ENCODE measurements at regions not wholly inside any gene's neighbourhood (a gene's known extent, or its start where the extent isn't known, plus 50 kb on each side); places are given as distances from the start of the nearest gene placed in this dataset.

- TF ChIP-seq, protein P1, sequence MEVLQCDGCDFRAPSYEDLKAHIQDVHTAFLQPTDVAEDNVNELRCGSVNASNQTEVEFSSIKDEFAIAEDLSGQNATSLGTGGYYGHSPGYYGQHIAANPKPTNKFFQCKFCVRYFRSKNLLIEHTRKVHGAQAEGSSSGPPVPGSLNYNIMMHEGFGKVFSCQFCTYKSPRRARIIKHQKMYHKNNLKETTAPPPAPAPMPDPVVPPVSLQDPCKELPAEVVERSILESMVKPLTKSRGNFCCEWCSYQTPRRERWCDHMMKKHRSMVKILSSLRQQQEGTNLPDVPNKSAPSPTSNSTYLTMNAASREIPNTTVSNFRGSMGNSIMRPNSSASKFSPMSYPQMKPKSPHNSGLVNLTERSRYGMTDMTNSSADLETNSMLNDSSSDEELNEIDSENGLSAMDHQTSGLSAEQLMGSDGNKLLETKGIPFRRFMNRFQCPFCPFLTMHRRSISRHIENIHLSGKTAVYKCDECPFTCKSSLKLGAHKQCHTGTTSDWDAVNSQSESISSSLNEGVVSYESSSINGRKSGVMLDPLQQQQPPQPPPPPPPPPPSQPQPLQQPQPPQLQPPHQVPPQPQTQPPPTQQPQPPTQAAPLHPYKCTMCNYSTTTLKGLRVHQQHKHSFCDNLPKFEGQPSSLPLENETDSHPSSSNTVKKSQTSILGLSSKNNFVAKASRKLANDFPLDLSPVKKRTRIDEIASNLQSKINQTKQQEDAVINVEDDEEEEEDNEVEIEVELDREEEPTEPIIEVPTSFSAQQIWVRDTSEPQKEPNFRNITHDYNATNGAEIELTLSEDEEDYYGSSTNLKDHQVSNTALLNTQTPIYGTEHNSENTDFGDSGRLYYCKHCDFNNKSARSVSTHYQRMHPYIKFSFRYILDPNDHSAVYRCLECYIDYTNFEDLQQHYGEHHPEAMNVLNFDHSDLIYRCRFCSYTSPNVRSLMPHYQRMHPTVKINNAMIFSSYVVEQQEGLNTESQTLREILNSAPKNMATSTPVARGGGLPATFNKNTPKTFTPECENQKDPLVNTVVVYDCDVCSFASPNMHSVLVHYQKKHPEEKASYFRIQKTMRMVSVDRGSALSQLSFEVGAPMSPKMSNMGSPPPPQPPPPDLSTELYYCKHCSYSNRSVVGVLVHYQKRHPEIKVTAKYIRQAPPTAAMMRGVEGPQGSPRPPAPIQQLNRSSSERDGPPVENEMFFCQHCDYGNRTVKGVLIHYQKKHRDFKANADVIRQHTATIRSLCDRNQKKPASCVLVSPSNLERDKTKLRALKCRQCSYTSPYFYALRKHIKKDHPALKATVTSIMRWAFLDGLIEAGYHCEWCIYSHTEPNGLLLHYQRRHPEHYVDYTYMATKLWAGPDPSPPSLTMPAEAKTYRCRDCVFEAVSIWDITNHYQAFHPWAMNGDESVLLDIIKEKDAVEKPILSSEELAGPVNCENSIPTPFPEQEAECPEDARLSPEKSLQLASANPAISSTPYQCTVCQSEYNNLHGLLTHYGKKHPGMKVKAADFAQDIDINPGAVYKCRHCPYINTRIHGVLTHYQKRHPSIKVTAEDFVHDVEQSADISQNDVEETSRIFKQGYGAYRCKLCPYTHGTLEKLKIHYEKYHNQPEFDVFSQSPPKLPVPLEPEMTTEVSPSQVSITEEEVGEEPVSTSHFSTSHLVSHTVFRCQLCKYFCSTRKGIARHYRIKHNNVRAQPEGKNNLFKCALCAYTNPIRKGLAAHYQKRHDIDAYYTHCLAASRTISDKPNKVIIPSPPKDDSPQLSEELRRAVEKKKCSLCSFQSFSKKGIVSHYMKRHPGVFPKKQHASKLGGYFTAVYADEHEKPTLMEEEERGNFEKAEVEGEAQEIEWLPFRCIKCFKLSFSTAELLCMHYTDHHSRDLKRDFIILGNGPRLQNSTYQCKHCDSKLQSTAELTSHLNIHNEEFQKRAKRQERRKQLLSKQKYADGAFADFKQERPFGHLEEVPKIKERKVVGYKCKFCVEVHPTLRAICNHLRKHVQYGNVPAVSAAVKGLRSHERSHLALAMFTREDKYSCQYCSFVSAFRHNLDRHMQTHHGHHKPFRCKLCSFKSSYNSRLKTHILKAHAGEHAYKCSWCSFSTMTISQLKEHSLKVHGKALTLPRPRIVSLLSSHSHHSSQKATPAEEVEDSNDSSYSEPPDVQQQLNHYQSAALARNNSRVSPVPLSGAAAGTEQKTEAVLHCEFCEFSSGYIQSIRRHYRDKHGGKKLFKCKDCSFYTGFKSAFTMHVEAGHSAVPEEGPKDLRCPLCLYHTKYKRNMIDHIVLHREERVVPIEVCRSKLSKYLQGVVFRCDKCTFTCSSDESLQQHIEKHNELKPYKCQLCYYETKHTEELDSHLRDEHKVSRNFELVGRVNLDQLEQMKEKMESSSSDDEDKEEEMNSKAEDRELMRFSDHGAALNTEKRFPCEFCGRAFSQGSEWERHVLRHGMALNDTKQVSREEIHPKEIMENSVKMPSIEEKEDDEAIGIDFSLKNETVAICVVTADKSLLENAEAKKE (CRISPR knock-in tag; IDR thresholded peaks at IDR 0.05): no peak
- TF ChIP-seq POLR2AphosphoS5 (IDR thresholded peaks at IDR 0.05; ENCODE audit: low read depth) (no peak), EZH2 (IDR thresholded peaks at IDR 0.05; ENCODE audit: low read depth, unreplicated experiment) (no peak)
These were observed 89.7 kb downstream of the MAF start (continued) for GRCh38 chr16:79510879-79511278.

DNA sequence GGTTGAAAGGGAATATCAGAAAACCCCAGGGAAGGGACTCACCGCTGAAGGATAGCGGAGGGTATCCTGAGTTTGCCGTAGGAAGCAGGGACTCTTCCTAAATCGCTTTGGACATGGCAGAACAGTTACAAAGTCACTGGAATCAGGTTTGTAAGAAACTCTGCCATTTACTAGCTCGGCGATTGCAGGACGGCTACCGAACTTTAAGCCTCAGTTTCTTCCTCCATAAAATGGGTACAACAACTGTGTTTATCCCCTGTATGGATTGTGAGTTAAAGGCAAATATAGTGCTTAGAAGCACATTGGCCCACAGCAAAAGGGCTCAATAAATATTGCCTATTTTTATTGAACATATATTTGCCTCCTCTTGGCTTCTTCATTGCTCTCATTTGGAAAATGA is 90.6 kb downstream of the MAF start:
- no peak overlapping the region for H3K4me3 Mint-ChIP-seq
- Histone ChIP-seq H3K79me2 (replicated peaks; ENCODE audit: insufficient read depth) (no peaks in the 10 kb centered on the region), H3K4me3 (no peak overlapping the region), H3K27ac (ENCODE audit: low read depth) (no peak overlapping the region), H3K4me2 (no peak overlapping the region), H2AFZ (no peak overlapping the region), H3K27me3 (ENCODE audit: insufficient read depth) (no peaks in the 10 kb centered on the region), H3K4me1 (ENCODE audit: insufficient read depth) (no peaks in the 10 kb centered on the region), H3F3A (replicated peaks; ENCODE audit: low read depth) (no peaks in the 10 kb centered on the region), H3K9me2 (ENCODE audit: insufficient read depth) (0 out of 2 replicates have a peak, but pooled peaks cover 5% of the 10 kb centered on the region), H4K20me1 (replicated peaks; ENCODE audit: insufficient read depth) (no peaks in the 10 kb centered on the region), H3K36me3 (ENCODE audit: insufficient read depth) (no peaks in the 10 kb centered on the region)
- DNase-seq (ENCODE audit: low spot score) (no peak), ATAC-seq (no peak)
- H3K9me3 Mint-ChIP-seq: no peaks in the 10 kb centered on the region
- peaks cover 2% of the 10 kb centered on the region for H3K27me3 Mint-ChIP-seq (ENCODE audit: insufficient read depth, low read depth, poor library complexity)
- no peaks in the 10 kb centered on the region for H3K36me3 Mint-ChIP-seq (ENCODE audit: low read depth)
- no peak overlapping the region for H3K27ac Mint-ChIP-seq
- H3K4me1 Mint-ChIP-seq: no peaks in the 10 kb centered on the region; the same call in 2 of the 3 replicates
- TF ChIP-seq ETS1 (IDR thresholded peaks at IDR 0.05): no peak
